SK-N-MC (cell line): ENCODE measurements at regions not wholly inside any gene's neighbourhood (a gene's known extent, or its start where the extent isn't known, plus 50 kb on each side); places are given as distances from the start of the nearest gene placed in this dataset.

Source experiments
- EZH2 ChIP-seq: fragments of 200-600 bp; sonication (generic); IDR thresholded peaks from one replicate; pipeline ENCODE4 v1.6.1; 2017; ENCODE audit warnings: antibody characterized with exemption
- FOXP2 ChIP-seq: optimal IDR thresholded peaks from 2 replicates; pipeline ENCODE3; 2011; ENCODE audit warnings: mild to moderate bottlenecking, moderate library complexity; ENCODE audit not compliant: insufficient read depth; ENCODE audit errors: extremely low read length, control extremely low read depth
- POLR2AphosphoS5 ChIP-seq: IDR thresholded peaks from 2 replicates; pipeline ENCODE4 v1.6.1; 2012; ENCODE audit warnings: mild to moderate bottlenecking, low read depth, low read length, borderline replicate concordance

DNA sequence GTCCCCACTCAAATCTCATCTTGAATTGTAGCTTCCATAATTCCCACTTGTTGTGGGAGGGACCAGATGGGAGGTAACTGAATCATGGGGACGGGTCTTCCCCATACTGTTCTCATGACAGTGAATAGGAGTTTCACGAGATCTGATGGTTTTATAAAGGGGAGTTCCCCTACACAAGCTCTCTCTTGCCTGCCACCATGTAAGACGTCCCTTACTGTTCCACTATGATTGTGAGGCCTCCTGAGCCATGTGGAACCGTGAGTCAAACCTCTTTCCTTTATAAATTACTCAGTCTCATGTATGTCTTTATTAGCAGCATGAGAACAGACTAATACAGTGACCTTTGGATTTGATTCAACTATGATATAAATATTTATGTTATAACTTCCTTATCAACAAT lies 78.0 kb downstream of the CYRIA start:
- TF ChIP-seq POLR2AphosphoS5, result no peak
- TF ChIP-seq EZH2, result no peak
- no peak for TF ChIP-seq FOXP2
